CD4-positive, alpha-beta T cell treated with Interleukin-2 at 100 ng/mL for 4 hours (primary cell): ENCODE measurements at regions not wholly inside any gene's neighbourhood (a gene's known extent, or its start where the extent isn't known, plus 50 kb on each side); places are given as distances from the start of the nearest gene placed in this dataset.

Experiments used
- DNase-seq: peaks from one replicate; pipeline ENCODE4 v3.0.0-alpha.2; 2020; ENCODE audit warnings: low spot score

- DNase-seq = no peak
Measured at GRCh38 chr2:220000080-220000479, 372.6 kb downstream of the SLC4A3 start.

GRCh38 chr2:220000586-220000985, 373.2 kb downstream of the SLC4A3 start:
- no peak for DNase-seq

GRCh38 chr2:220001751-220002150, 374.3 kb downstream of the SLC4A3 start:
- DNase-seq = no peak

GRCh38 chr2:220002251-220002650, 374.8 kb downstream of the SLC4A3 start:
- DNase-seq = no peak

- DNase-seq = no peak
Measured at GRCh38 chr2:220002699-220003098, 375.3 kb downstream of the SLC4A3 start.

GRCh38 chr2:220005362-220005761, 377.9 kb downstream of the SLC4A3 start:
- no peak for DNase-seq

GRCh38 chr2:220006152-220006621, 378.8 kb downstream of the SLC4A3 start:
- DNase-seq = no peak

- no peak for DNase-seq
Measured at GRCh38 chr2:220011859-220012258, 384.4 kb downstream of the SLC4A3 start.

GRCh38 chr2:220014961-220015360, 387.5 kb downstream of the SLC4A3 start:
- no peak for DNase-seq

GRCh38 chr2:220015576-220015975, 388.1 kb downstream of the SLC4A3 start:
- no peak for DNase-seq

GRCh38 chr2:220025207-220025606, 397.8 kb downstream of the SLC4A3 start:
- DNase-seq = no peak

- DNase-seq = no peak
Measured at GRCh38 chr2:220029013-220029412, 401.6 kb downstream of the SLC4A3 start.

GRCh38 chr2:220033546-220033945, 406.1 kb downstream of the SLC4A3 start:
- no peak for DNase-seq

- DNase-seq = no peak
Measured at GRCh38 chr2:220034426-220035130, 407.1 kb downstream of the SLC4A3 start.

- no peak for DNase-seq
Measured at GRCh38 chr2:220036431-220036830, 409.0 kb downstream of the SLC4A3 start.

GRCh38 chr2:220040346-220040745, 412.9 kb downstream of the SLC4A3 start:
- no peak for DNase-seq

GRCh38 chr2:220041447-220041846, 414.0 kb downstream of the SLC4A3 start:
- DNase-seq = no peak

- no peak for DNase-seq
Measured at GRCh38 chr2:220043155-220043989, 415.9 kb downstream of the SLC4A3 start.

GRCh38 chr2:220043990-220044335, 416.5 kb downstream of the SLC4A3 start:
- DNase-seq = no peak

GRCh38 chr2:220044383-220044782, 417.0 kb downstream of the SLC4A3 start:
- DNase-seq = no peak

GRCh38 chr2:220046507-220046906, 419.1 kb downstream of the SLC4A3 start:
- DNase-seq = no peak

- DNase-seq = no peak
Measured at GRCh38 chr2:220051716-220052115, 424.3 kb downstream of the SLC4A3 start.

- no peak for DNase-seq
Measured at GRCh38 chr2:220053919-220054318, 426.5 kb downstream of the SLC4A3 start.
